ENCODE measurements at regions not wholly inside any gene's neighbourhood (a gene's known extent, or its start where the extent isn't known, plus 50 kb on each side); places are given as distances from the start of the nearest gene placed in this dataset.

GRCh38 chr10:43965918-43966570 lies 317.4 kb upstream of the ZNF32 start:
- DNase-seq (ENCODE audit: low spot score in 2 of 2), result no peak
- H3K4me3 ChIP-seq (ENCODE audit: low read depth, poor library complexity, severe bottlenecking), result no peak overlapping the region
- WGBS, 2 donors, result 80 to 82% methylated on average over 7 of the region's 7 CpGs
- no peak for TF ChIP-seq CTCF (IDR thresholded peaks at IDR 0.05)
- TF ChIP-seq POLR2A (IDR thresholded peaks at IDR 0.05), result no peak
- intact Hi-C loops (cut with DNase I; ENCODE audit: low total_unique reads), result no loop called here

- DNase-seq (ENCODE audit: low spot score in 2 of 2), result peak in 1 of 2 donors; percentile 57
- intact Hi-C loops (cut with DNase I; ENCODE audit: low total_unique reads), result no loop called here
- H3K4me3 ChIP-seq (ENCODE audit: low read depth, poor library complexity, severe bottlenecking), result no peak overlapping the region
- no peak for TF ChIP-seq POLR2A (IDR thresholded peaks at IDR 0.05)
- no peak for TF ChIP-seq CTCF (IDR thresholded peaks at IDR 0.05)
- 60 to 61% methylated on average over 14 of the region's 14 CpGs for WGBS, 2 donors
Measured at GRCh38 chr10:43965033-43965917, 316.6 kb upstream of the ZNF32 start.

GRCh38 chr10:43964486-43964885 lies 315.8 kb upstream of the ZNF32 start:
- 83 to 84% methylated on average over 5 of the region's 5 CpGs for WGBS, 2 donors
- DNase-seq (ENCODE audit: low spot score in 2 of 2), result no peak
- no peak overlapping the region for H3K4me3 ChIP-seq (ENCODE audit: low read depth, poor library complexity, severe bottlenecking)
- TF ChIP-seq POLR2A (IDR thresholded peaks at IDR 0.05), result no peak
- TF ChIP-seq CTCF (IDR thresholded peaks at IDR 0.05), result no peak
- intact Hi-C loops (cut with DNase I; ENCODE audit: low total_unique reads), result no loop called here

GRCh38 chr10:43963793-43964425 lies 315.2 kb upstream of the ZNF32 start:
- WGBS, 2 donors, result 68 to 76% methylated on average over 10 of the region's 10 CpGs
- H3K4me3 ChIP-seq (ENCODE audit: low read depth, poor library complexity, severe bottlenecking), result no peak overlapping the region
- DNase-seq (ENCODE audit: low spot score in 2 of 2), result peak in 1 of 2 donors; percentile 79
- intact Hi-C loops (cut with DNase I; ENCODE audit: low total_unique reads), result no loop called here
- TF ChIP-seq CTCF (IDR thresholded peaks at IDR 0.05) (no peak), POLR2A (IDR thresholded peaks at IDR 0.05) (no peak)

- TF ChIP-seq CTCF (IDR thresholded peaks at IDR 0.05) (no peak), POLR2A (IDR thresholded peaks at IDR 0.05) (no peak)
- peak in 1 of 2 donors; percentile 18 for DNase-seq (ENCODE audit: low spot score in 2 of 2)
- 96 to 97% methylated on average over 2 of the region's 2 CpGs for WGBS, 2 donors
- intact Hi-C loops (cut with DNase I; ENCODE audit: low total_unique reads), result no loop called here
- no peak overlapping the region for H3K4me3 ChIP-seq (ENCODE audit: low read depth, poor library complexity, severe bottlenecking)
Measured at GRCh38 chr10:43963379-43963778, 314.7 kb upstream of the ZNF32 start.
